ENCODE measurements at regions not wholly inside any gene's neighbourhood (a gene's known extent, or its start where the extent isn't known, plus 50 kb on each side); places are given as distances from the start of the nearest gene placed in this dataset.

DNA sequence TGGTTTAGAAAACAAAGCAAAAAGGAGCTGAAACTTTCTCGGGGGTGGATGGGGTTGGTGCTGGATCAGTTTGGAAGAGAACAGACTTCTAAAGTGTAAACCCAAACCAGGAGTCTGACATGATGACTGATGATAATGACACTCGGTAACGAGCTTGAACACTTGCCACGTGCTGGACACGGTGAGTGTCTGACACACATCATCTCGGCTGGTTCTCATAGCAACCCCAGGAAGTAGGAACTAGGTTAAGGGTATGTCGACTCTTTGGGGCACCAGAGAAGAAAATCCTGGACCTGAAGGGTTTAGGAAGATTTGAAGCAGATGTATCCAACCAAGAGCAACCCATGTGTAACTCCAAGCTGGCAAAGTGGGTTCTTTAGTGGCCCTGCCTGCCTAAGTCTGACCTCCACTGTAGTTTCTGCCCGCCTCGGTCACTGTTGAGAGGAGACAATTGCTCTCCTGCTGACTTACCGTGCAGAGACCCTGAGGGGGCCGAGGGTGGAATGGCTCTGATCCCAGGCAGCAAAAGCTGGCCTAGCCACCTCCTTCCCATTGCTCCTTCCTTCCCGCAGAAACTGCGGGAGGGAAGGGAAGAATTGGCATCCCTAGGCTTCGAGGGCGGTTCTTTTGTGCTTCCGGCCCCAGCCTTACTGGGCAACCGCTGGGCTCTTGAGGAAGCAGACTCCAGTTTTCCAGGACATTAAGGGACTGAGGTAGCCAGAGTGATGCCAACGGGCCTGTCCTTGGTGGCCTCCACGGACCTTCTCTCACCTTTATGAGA is 156.0 kb downstream of the TOMM20 start:
- no peak for TF ChIP-seq POLR2A (IDR thresholded peaks at IDR 0.05)
- TF ChIP-seq, protein P1, sequence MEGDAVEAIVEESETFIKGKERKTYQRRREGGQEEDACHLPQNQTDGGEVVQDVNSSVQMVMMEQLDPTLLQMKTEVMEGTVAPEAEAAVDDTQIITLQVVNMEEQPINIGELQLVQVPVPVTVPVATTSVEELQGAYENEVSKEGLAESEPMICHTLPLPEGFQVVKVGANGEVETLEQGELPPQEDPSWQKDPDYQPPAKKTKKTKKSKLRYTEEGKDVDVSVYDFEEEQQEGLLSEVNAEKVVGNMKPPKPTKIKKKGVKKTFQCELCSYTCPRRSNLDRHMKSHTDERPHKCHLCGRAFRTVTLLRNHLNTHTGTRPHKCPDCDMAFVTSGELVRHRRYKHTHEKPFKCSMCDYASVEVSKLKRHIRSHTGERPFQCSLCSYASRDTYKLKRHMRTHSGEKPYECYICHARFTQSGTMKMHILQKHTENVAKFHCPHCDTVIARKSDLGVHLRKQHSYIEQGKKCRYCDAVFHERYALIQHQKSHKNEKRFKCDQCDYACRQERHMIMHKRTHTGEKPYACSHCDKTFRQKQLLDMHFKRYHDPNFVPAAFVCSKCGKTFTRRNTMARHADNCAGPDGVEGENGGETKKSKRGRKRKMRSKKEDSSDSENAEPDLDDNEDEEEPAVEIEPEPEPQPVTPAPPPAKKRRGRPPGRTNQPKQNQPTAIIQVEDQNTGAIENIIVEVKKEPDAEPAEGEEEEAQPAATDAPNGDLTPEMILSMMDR (IDR thresholded peaks at IDR 0.05) = no peak
